Spinal cord (tissue), 9 donors: ENCODE measurements at regions not wholly inside any gene's neighbourhood (a gene's known extent, or its start where the extent isn't known, plus 50 kb on each side); places are given as distances from the start of the nearest gene placed in this dataset.

Experiments
- DNase-seq, 6 donors: peaks; one replicate each; pipeline versions ENCODE4 v3.0.0 to v3.0.0-alpha.2; 2013 to 2015; ENCODE audit warnings: low spot score in 6 of 6, low read depth in 4 of 6
- H3K27ac ChIP-seq: one replicate; pipeline ENCODE4 v1.5.1; 2013; ENCODE audit warnings: low read depth, low read length, control low read depth
- H3K27me3 ChIP-seq: one replicate; pipeline ENCODE4 v1.6.1; 2013; ENCODE audit warnings: low read length; ENCODE audit not compliant: control insufficient read depth, insufficient read depth
- H3K36me3 ChIP-seq: one replicate; pipeline ENCODE4 v1.6.1; 2013; ENCODE audit warnings: low read length; ENCODE audit not compliant: control insufficient read depth, insufficient read depth
- H3K4me1 ChIP-seq: one replicate; pipeline ENCODE4 v1.6.1; 2013; ENCODE audit warnings: low read length; ENCODE audit not compliant: control insufficient read depth, insufficient read depth
- H3K4me3 ChIP-seq: one replicate; pipeline ENCODE4 v1.5.1; 2013; ENCODE audit warnings: low read depth, low read length, control low read depth
- H3K9me3 ChIP-seq: one replicate; pipeline ENCODE4 v1.6.1; 2013; ENCODE audit warnings: low read length; ENCODE audit not compliant: control insufficient read depth, insufficient read depth
- WGBS: methylation state at CpG from one replicate; pipeline ENCODE4 v1.1.5; 2013; ENCODE audit warnings: missing lambda C conversion rate; ENCODE audit not compliant: insufficient coverage; 5-methylcytosine and 5-hydroxymethylcytosine counted together
- donor health status: healthy.

GRCh38 chrX:95029571-95029970, 1355.6 kb downstream of the FAM133A start:
- Histone ChIP-seq H3K9me3 (no peaks in the 10 kb centered on the region), H3K27me3 (no peaks in the 10 kb centered on the region), H3K4me1 (no peaks in the 10 kb centered on the region), H3K36me3 (no peaks in the 10 kb centered on the region), H3K27ac (no peak overlapping the region), H3K4me3 (no peak overlapping the region)
- WGBS: no CpG with 5 or more reads among the region's 3 CpGs
- DNase-seq: no peak

- no peak overlapping the region for H3K4me3 ChIP-seq
- H3K36me3 ChIP-seq: no peaks in the 10 kb centered on the region
- H3K27ac ChIP-seq: no peak overlapping the region
- H3K27me3 ChIP-seq: peaks cover 3% of the 10 kb centered on the region
- H3K9me3 ChIP-seq: no peaks in the 10 kb centered on the region
- no CpG with 5 or more reads among the region's 1 CpG for whole genome bisulfite sequencing
- no peak for DNase-seq
- H3K4me1 ChIP-seq: no peaks in the 10 kb centered on the region
Observed at GRCh38 chrX:95040104-95040503, 1366.1 kb downstream of the FAM133A start.

GRCh38 chrX:95044331-95044730, 1370.3 kb downstream of the FAM133A start:
- Histone ChIP-seq H3K4me3 (no peak overlapping the region), H3K9me3 (no peaks in the 10 kb centered on the region), H3K36me3 (no peaks in the 10 kb centered on the region), H3K27ac (no peak overlapping the region), H3K4me1 (no peaks in the 10 kb centered on the region), H3K27me3 (peaks cover 3% of the 10 kb centered on the region)
- WGBS: no CpG with 5 or more reads among the region's 4 CpGs
- no peak for DNase-seq

- WGBS: 89% methylated on average over 1 of the region's 2 CpGs
- H3K36me3 ChIP-seq: no peaks in the 10 kb centered on the region
- no peak overlapping the region for H3K4me3 ChIP-seq
- no peaks in the 10 kb centered on the region for H3K4me1 ChIP-seq
- H3K27ac ChIP-seq: no peak overlapping the region
- H3K27me3 ChIP-seq: peaks cover 2% of the 10 kb centered on the region
- no peaks in the 10 kb centered on the region for H3K9me3 ChIP-seq
- no peak for DNase-seq
Observed at GRCh38 chrX:95055991-95056390, 1382.0 kb downstream of the FAM133A start.

- H3K9me3 ChIP-seq: no peaks in the 10 kb centered on the region
- peaks cover 2% of the 10 kb centered on the region for H3K27me3 ChIP-seq
- DNase-seq: peak in 2 of 6 donors; percentile 31 to 47
- no CpG with 5 or more reads among the region's 4 CpGs for WGBS
- H3K4me1 ChIP-seq: no peaks in the 10 kb centered on the region
- H3K36me3 ChIP-seq: no peaks in the 10 kb centered on the region
- H3K4me3 ChIP-seq: no peak overlapping the region
- H3K27ac ChIP-seq: no peak overlapping the region
Observed at GRCh38 chrX:95056901-95057300, 1382.9 kb downstream of the FAM133A start.

GRCh38 chrX:95057341-95057740, 1383.3 kb downstream of the FAM133A start:
- Histone ChIP-seq H3K4me3 (no peak overlapping the region), H3K4me1 (no peaks in the 10 kb centered on the region), H3K36me3 (no peaks in the 10 kb centered on the region), H3K27me3 (peaks cover 2% of the 10 kb centered on the region), H3K9me3 (no peaks in the 10 kb centered on the region), H3K27ac (no peak overlapping the region)
- no peak for DNase-seq
- WGBS: no CpG with 5 or more reads among the region's 2 CpGs

GRCh38 chrX:95058815-95059214, 1384.8 kb downstream of the FAM133A start:
- no peaks in the 10 kb centered on the region for H3K9me3 ChIP-seq
- H3K4me3 ChIP-seq: no peak overlapping the region
- H3K27ac ChIP-seq: no peak overlapping the region
- no peaks in the 10 kb centered on the region for H3K4me1 ChIP-seq
- peaks cover 2% of the 10 kb centered on the region for H3K27me3 ChIP-seq
- DNase-seq: no peak
- no peaks in the 10 kb centered on the region for H3K36me3 ChIP-seq
- no CpG with 5 or more reads among the region's 1 CpG for WGBS

GRCh38 chrX:95059909-95060308, 1385.9 kb downstream of the FAM133A start:
- H3K27ac ChIP-seq: no peak overlapping the region
- H3K9me3 ChIP-seq: no peaks in the 10 kb centered on the region
- no peaks in the 10 kb centered on the region for H3K36me3 ChIP-seq
- peaks cover 2% of the 10 kb centered on the region for H3K27me3 ChIP-seq
- no peak overlapping the region for H3K4me3 ChIP-seq
- no peaks in the 10 kb centered on the region for H3K4me1 ChIP-seq
- no CpG with 5 or more reads among the region's 2 CpGs for WGBS
- DNase-seq: no peak

- no peak for DNase-seq
- Histone ChIP-seq H3K4me1 (no peaks in the 10 kb centered on the region), H3K27me3 (peaks cover 2% of the 10 kb centered on the region), H3K36me3 (no peaks in the 10 kb centered on the region), H3K9me3 (no peaks in the 10 kb centered on the region), H3K27ac (no peak overlapping the region), H3K4me3 (no peak overlapping the region)
Observed at GRCh38 chrX:95063554-95063953, 1389.5 kb downstream of the FAM133A start.

GRCh38 chrX:95065151-95065550, 1391.1 kb downstream of the FAM133A start:
- no peak overlapping the region for H3K4me3 ChIP-seq
- no peaks in the 10 kb centered on the region for H3K36me3 ChIP-seq
- no peak overlapping the region for H3K27ac ChIP-seq
- WGBS: no CpG with 5 or more reads among the region's 1 CpG
- H3K27me3 ChIP-seq: no peaks in the 10 kb centered on the region
- H3K9me3 ChIP-seq: no peaks in the 10 kb centered on the region
- no peaks in the 10 kb centered on the region for H3K4me1 ChIP-seq
- DNase-seq: no peak
